D721Med (cell line): ENCODE measurements at regions not wholly inside any gene's neighbourhood (a gene's known extent, or its start where the extent isn't known, plus 50 kb on each side); places are given as distances from the start of the nearest gene placed in this dataset.

ENCODE experiments used
- DNase-seq: peaks from one replicate; pipeline ENCODE4 v3.0.0; 2011; ENCODE audit warnings: low spot score; ENCODE audit not compliant: insufficient read length
- FAIRE-seq: peaks from 2 replicates; lab custom pipeline; 2011; peaks lifted over from hg19 to GRCh38; lab: Jason Lieb, UNC
- TF ChIP-seq, protein P1 (sequence below): IDR thresholded peaks from 2 replicates; pipeline ENCODE4 v1.5.1; 2012; ENCODE audit warnings: mild to moderate bottlenecking, control low read depth; ENCODE audit not compliant: insufficient read depth; ENCODE audit errors: missing control alignments

- TF ChIP-seq, protein P1, sequence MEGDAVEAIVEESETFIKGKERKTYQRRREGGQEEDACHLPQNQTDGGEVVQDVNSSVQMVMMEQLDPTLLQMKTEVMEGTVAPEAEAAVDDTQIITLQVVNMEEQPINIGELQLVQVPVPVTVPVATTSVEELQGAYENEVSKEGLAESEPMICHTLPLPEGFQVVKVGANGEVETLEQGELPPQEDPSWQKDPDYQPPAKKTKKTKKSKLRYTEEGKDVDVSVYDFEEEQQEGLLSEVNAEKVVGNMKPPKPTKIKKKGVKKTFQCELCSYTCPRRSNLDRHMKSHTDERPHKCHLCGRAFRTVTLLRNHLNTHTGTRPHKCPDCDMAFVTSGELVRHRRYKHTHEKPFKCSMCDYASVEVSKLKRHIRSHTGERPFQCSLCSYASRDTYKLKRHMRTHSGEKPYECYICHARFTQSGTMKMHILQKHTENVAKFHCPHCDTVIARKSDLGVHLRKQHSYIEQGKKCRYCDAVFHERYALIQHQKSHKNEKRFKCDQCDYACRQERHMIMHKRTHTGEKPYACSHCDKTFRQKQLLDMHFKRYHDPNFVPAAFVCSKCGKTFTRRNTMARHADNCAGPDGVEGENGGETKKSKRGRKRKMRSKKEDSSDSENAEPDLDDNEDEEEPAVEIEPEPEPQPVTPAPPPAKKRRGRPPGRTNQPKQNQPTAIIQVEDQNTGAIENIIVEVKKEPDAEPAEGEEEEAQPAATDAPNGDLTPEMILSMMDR = no peak
- FAIRE-seq = no peak
Observed at GRCh38 chr13:106660746-106661625, 93.0 kb upstream of the ARGLU1 start.

GRCh38 chr13:106657104-106657503 lies 89.2 kb upstream of the ARGLU1 start:
- no peak for DNase-seq
- FAIRE-seq = no peak
- TF ChIP-seq, protein P1 = no peak

More at GRCh38 chr13:106660746-106661625, 93.0 kb upstream of the ARGLU1 start:
- no peak for DNase-seq

GRCh38 chr13:106656186-106656585 lies 88.2 kb upstream of the ARGLU1 start:
- DNase-seq = no peak
- FAIRE-seq = no peak
- TF ChIP-seq, protein P1 = no peak

GRCh38 chr13:106651442-106651841 lies 83.5 kb upstream of the ARGLU1 start:
- DNase-seq (no peak), FAIRE-seq (no peak)
- TF ChIP-seq, protein P1 = no peak

DNA sequence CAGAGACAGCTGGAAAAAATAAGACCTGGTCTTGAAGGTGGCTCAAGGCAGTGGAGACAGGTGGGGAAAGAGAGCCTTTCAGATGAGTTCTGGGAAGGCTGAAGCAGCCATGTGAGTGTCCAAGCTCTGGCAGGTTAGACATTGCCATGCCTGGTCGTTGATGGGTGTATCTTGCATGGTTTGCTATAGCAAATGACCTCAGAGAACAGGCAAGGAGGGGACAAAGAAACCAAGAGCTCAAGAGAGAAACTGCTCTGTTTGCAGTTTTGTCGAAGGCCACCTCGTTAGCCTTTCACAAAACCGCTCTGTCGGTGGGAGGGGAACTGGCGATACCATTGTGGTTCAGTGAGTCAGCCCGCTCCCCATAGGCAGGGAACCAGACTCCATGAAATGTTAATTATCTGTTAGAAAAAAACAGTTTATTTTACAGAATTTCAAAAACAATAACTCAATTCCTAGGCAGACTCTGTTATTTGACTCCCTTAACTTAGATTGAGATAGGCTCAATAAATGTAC lies 82.8 kb upstream of the ARGLU1 start:
- FAIRE-seq (no peak), DNase-seq (no peak)
- TF ChIP-seq, protein P1 = no peak

GRCh38 chr13:106649495-106649894 lies 81.6 kb upstream of the ARGLU1 start:
- TF ChIP-seq, protein P1 = no peak
- no peak for DNase-seq
- FAIRE-seq = no peak

GRCh38 chr13:106640515-106640914 lies 72.6 kb upstream of the ARGLU1 start:
- FAIRE-seq (no peak), DNase-seq (no peak)
- TF ChIP-seq, protein P1 = no peak
